ENCODE measurements at regions not wholly inside any gene's neighbourhood (a gene's known extent, or its start where the extent isn't known, plus 50 kb on each side); places are given as distances from the start of the nearest gene placed in this dataset.

DNA sequence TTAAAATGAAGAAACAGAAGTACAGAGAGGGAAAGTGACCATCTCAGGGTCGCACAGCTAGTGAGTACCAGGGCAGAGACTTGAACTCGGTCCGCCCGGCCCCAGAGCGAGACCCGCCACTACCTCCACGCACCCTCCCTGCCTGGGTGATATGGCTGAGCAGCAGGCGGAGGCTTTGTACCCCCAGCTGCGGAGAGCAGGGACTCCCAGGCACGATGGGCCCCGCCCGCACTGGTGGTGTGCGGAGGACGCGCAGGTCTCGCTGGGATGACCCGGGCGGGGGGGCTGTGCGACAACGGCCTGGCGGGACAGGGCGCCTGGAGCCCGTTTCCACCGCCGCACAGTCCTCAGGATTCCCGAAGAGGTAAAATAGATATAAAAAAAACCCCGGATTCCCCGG is 64.7 kb upstream of the LARP1 start:
- no peak for TF ChIP-seq CTCF (conservative IDR thresholded peaks at IDR 0.05; ENCODE audit: control insufficient read depth, insufficient read depth, low read depth, low read length)
- no peak overlapping the region for H3K4me3 ChIP-seq (ENCODE audit: control insufficient read depth, low read depth, low read length)
- no peak for DNase-seq (ENCODE audit: low read depth)

DNA sequence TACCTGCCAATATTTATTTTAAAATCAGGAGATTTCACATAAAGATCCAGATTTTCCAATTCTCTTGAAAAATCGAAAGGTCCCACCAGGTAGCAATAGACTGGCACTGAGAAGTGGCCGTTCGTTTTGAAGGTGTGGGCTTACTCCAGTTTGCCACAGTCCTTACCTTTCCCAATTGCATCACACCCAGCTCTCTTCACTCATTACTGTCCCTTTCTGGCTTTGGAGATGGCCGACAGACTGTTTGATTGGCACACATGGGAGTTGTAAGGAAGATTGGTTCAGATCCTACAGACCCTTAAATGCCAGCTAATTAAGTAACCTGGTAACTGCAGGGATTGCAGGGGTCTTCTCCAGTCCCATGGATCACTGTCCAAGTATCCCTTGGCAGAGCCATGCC is 68.7 kb upstream of the LARP1 start:
- no peak overlapping the region for H3K4me3 ChIP-seq (ENCODE audit: control insufficient read depth, low read depth, low read length)
- peak; percentile 19 for DNase-seq (ENCODE audit: low read depth)
- TF ChIP-seq CTCF (conservative IDR thresholded peaks at IDR 0.05; ENCODE audit: control insufficient read depth, insufficient read depth, low read depth, low read length), result no peak

DNA sequence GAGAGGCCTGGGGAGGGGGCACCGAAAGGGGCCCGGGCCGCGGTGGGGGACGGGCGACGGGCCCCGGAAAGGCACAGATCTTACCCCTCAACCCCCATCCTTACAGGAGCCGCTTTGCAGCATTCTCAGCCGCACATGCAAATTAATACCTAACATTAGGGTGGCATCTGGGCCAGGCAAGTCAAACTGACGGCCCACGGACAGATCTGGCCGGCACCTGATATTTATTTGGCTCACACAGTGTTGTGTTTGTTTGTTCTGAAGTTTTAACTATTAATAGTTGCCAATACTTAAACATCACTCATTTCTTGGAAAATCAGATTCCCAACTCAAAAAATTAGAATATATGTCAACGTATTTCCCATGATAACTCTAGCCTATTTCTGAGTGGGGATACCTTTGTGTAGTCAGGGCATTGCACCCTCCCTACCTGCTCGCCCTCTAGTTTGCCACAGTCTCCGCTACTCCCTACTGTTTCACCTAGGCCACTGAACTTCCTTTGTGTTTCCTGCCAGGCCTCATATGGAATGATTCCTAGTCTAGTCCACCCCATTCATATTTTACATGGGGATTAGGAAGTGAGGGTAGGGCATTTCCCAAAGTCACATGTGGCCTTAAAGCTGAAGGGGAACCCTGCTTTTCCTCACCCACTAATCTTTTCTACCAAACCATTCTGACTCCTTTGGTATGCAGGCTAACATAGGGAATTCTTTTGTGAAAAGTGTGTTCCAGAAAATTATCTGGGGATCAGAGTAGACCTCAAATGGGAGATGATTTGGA is 71.9 kb upstream of the LARP1 start:
- TF ChIP-seq CTCF (conservative IDR thresholded peaks at IDR 0.05; ENCODE audit: control insufficient read depth, insufficient read depth, low read depth, low read length), result no peak
- DNase-seq (ENCODE audit: low read depth), result no peak
- H3K4me3 ChIP-seq (ENCODE audit: control insufficient read depth, low read depth, low read length), result peak overlapping the region; percentile 27

GRCh38 chr5:154679501-154679900 is 75.7 kb upstream of the LARP1 start:
- DNase-seq (ENCODE audit: low read depth), result no peak
- no peak overlapping the region for H3K4me3 ChIP-seq (ENCODE audit: control insufficient read depth, low read depth, low read length)
- no peak for TF ChIP-seq CTCF (conservative IDR thresholded peaks at IDR 0.05; ENCODE audit: control insufficient read depth, insufficient read depth, low read depth, low read length)

DNA sequence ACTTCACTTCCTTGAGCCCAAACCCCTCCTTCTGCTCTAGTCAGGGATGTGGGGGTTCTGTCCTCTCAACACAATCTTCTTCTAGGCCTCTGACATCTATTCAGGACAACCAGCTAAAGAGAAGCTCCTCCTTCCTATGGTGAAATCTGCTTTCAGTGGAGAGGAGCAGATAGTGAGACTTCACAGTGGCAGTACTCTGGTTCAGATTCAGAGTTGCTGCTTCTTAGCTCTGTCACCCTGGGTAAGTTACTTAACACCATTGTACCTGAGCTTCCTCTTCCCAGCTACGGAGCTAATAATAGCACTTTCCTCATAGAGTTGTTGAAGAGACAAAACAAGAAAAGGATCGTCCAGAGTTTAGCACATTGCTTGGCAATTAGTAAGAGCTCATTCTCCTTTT is 77.3 kb upstream of the LARP1 start:
- no peak for DNase-seq (ENCODE audit: low read depth)
- H3K4me3 ChIP-seq (ENCODE audit: control insufficient read depth, low read depth, low read length), result no peak overlapping the region
- no peak for TF ChIP-seq CTCF (conservative IDR thresholded peaks at IDR 0.05; ENCODE audit: control insufficient read depth, insufficient read depth, low read depth, low read length)

DNA sequence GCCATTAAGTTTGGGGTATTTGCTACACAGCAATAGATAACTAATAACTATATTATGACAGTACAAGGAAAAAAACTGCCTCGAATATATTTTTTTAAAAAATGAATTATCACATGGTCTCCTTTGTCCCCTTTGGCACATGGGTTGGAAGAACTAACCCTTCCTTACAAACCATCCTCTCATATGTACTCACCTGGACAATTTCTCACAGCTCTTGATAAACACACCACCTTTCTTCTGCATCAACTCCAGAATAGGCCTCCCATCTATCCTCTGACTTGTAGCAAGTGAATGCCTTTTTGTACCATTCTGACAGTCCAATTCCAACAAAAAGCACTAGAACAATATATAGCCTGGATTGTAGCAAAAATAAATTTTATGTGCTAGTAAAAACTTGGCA is 78.7 kb upstream of the LARP1 start:
- H3K4me3 ChIP-seq (ENCODE audit: control insufficient read depth, low read depth, low read length), result no peak overlapping the region
- TF ChIP-seq CTCF (conservative IDR thresholded peaks at IDR 0.05; ENCODE audit: control insufficient read depth, insufficient read depth, low read depth, low read length), result no peak
- no peak for DNase-seq (ENCODE audit: low read depth)
